Prostate gland (tissue), 2 donors: ENCODE measurements at regions not wholly inside any gene's neighbourhood (a gene's known extent, or its start where the extent isn't known, plus 50 kb on each side); places are given as distances from the start of the nearest gene placed in this dataset.

Experiments
- DNase-seq: peaks from one replicate; pipeline ENCODE4 v3.0.0-alpha.2; 2019; ENCODE audit warnings: low spot score
- H3K27ac ChIP-seq, 2 donors: fragments of 200-600 bp; sonication (generic); 2 replicates each; pipeline ENCODE4 v1.5.1; 2017 to 2019
- H3K27me3 ChIP-seq: fragments of 200-600 bp; sonication (generic); replicated peaks from 2 replicates; pipeline ENCODE4 v1.5.1; 2019; ENCODE audit not compliant: insufficient read depth
- H3K36me3 ChIP-seq, 2 donors: fragments of 200-600 bp; sonication (generic); 1 replicate in 1 of 2; 2 replicates in 1 of 2; pipeline versions ENCODE4 v1.5.1 to v1.8.1; 2017 to 2019
- H3K4me1 ChIP-seq: fragments of 200-600 bp; sonication (generic); replicated peaks from 2 replicates; pipeline ENCODE4 v1.5.1; 2019
- H3K4me3 ChIP-seq, 2 donors: fragments of 200-600 bp; sonication (generic); 2 replicates each; pipeline ENCODE4 v1.5.1; 2017 to 2019
- H3K9me3 ChIP-seq: fragments of 200-600 bp; sonication (generic); 2 replicates; pipeline ENCODE4 v1.5.1; 2017
- POLR2A ChIP-seq: fragments of 450-650 bp; IDR thresholded peaks from one replicate; pipeline ENCODE4 v1.6.1; 2016; ENCODE audit warnings: antibody characterized with exemption, mild to moderate bottlenecking
- POLR2AphosphoS5 ChIP-seq: sonication (generic); formaldehyde crosslinking; IDR thresholded peaks from one replicate; pipeline ENCODE4 v1.6.1; 2017; ENCODE audit warnings: antibody characterized with exemption
- WGBS: methylation state at CpG from one replicate; pipeline ENCODE4 v1.1.5; 2018; 5-methylcytosine and 5-hydroxymethylcytosine counted together
- intact Hi-C: fragments of 100-400 bp; cut with DNase I; formaldehyde crosslinking; loops from one replicate; pipeline ENCODE4 v1.14.2; 2022
- TF ChIP-seq, protein P1 (sequence below), 4 experiments: fragments of 200-600 bp in 2 of 4; fragments of 450-650 bp in 2 of 4; sonication (generic) in 2 of 4; IDR thresholded peaks; 1 replicate in 3 of 4; 2 replicates in 1 of 4; pipeline ENCODE4 v1.5.1; 2016 to 2019; ENCODE audit warnings: antibody characterized with exemption in 4 of 4, mild to moderate bottlenecking in 2 of 4, moderate library complexity in 2 of 4

DNA sequence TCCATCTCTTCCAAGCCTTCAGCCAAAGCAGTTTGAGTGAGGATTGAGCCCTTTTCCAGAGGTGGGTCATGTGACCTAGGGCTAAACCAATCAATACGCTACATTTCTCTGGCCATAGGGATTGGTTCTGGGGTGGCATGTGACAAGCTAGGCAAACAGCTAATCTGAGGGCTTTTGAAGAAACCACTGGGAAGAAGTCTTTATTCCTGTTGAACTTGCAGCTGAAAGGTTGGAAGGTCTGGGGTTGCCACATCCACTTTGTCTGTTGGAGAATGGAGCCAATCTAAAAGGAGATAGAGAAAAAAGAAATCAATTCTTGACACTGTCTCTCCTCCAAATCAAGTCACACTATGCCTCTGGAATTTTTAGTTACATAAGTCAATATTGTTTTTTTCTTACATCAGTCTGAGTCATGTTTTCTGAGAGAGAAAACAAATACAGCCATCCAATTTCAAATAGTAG is 637.8 kb upstream of the WWC1 start:
- no peak overlapping the region for H3K27ac ChIP-seq
- H3K4me1 ChIP-seq = no peaks in the 10 kb centered on the region
- no peaks in the 10 kb centered on the region for H3K36me3 ChIP-seq
- intact Hi-C loops = no loop called here
- no peaks in the 10 kb centered on the region for H3K9me3 ChIP-seq
- no peak for TF ChIP-seq POLR2AphosphoS5
- TF ChIP-seq, protein P1, sequence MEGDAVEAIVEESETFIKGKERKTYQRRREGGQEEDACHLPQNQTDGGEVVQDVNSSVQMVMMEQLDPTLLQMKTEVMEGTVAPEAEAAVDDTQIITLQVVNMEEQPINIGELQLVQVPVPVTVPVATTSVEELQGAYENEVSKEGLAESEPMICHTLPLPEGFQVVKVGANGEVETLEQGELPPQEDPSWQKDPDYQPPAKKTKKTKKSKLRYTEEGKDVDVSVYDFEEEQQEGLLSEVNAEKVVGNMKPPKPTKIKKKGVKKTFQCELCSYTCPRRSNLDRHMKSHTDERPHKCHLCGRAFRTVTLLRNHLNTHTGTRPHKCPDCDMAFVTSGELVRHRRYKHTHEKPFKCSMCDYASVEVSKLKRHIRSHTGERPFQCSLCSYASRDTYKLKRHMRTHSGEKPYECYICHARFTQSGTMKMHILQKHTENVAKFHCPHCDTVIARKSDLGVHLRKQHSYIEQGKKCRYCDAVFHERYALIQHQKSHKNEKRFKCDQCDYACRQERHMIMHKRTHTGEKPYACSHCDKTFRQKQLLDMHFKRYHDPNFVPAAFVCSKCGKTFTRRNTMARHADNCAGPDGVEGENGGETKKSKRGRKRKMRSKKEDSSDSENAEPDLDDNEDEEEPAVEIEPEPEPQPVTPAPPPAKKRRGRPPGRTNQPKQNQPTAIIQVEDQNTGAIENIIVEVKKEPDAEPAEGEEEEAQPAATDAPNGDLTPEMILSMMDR (IDR thresholded peaks at IDR 0.05) = no peak
- no peak for TF ChIP-seq POLR2A
- no peak overlapping the region for H3K4me3 ChIP-seq
- 95% methylated on average over 1 of the region's 1 CpG for WGBS
- H3K27me3 ChIP-seq = no peaks in the 10 kb centered on the region
- no peak for DNase-seq

- H3K36me3 ChIP-seq = no peaks in the 10 kb centered on the region
- H3K27ac ChIP-seq = no peak overlapping the region
- 58% methylated on average over 3 of the region's 3 CpGs for WGBS
- intact Hi-C loops = no loop called here
- H3K9me3 ChIP-seq = no peaks in the 10 kb centered on the region
- H3K4me1 ChIP-seq = no peaks in the 10 kb centered on the region
- DNase-seq = no peak
- no peaks in the 10 kb centered on the region for H3K27me3 ChIP-seq
- TF ChIP-seq, protein P1 (IDR thresholded peaks at IDR 0.05) = no peak
- TF ChIP-seq POLR2AphosphoS5 (no peak), POLR2A (no peak)
- H3K4me3 ChIP-seq = no peak overlapping the region
These were observed 634.4 kb upstream of the WWC1 start for GRCh38 chr5:167657016-167657415.

DNA sequence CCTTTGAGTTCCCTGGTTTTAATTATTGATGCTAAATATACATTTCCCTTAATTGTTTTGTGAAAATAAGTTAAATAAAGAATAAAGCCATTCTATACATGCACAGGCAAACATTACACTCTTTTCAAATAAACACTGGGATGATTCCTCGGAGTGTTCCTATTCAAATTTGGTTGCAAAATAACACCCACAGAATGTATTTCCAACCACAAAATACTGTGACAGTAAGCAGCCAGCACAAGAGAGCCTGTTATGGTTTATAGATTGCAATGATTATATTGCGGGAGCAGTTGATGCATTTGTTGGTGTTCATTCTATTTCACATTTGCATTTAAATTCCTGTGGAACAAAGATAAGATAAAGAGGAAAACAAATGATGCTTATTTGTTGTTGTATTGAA is 632.6 kb upstream of the WWC1 start:
- Histone ChIP-seq H3K27me3 (no peaks in the 10 kb centered on the region), H3K36me3 (no peaks in the 10 kb centered on the region), H3K4me1 (no peaks in the 10 kb centered on the region), H3K27ac (no peak overlapping the region), H3K9me3 (no peaks in the 10 kb centered on the region), H3K4me3 (no peak overlapping the region)
- no peak for TF ChIP-seq POLR2AphosphoS5
- TF ChIP-seq POLR2A = no peak
- TF ChIP-seq, protein P1 (IDR thresholded peaks at IDR 0.05) = no peak
- DNase-seq = no peak
- intact Hi-C loops = no loop called here
- 75% methylated on average over 2 of the region's 2 CpGs for WGBS

DNA sequence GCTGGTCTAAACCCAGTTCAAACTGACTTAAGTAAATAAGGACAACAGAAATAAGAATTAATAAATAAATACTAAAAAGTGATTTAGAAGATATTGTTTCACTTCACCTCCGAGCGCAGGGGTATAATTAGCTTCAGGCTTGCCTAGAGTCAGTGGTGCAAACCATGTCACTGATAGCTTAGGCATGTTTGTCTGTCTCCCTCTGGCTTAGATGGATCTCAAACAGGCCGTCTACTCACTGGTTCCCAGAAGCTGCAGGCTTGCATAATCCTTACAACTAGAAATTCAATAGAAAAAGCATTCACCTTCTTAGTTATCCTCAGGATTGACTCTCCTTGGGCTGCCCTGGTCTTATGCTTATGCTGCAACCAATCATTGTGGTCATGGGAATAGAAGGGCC is 629.8 kb upstream of the WWC1 start:
- Histone ChIP-seq H3K4me3 (no peak overlapping the region), H3K27me3 (no peaks in the 10 kb centered on the region), H3K4me1 (no peaks in the 10 kb centered on the region), H3K9me3 (no peaks in the 10 kb centered on the region), H3K36me3 (no peaks in the 10 kb centered on the region), H3K27ac (no peak overlapping the region)
- TF ChIP-seq POLR2AphosphoS5 (no peak), POLR2A (no peak)
- TF ChIP-seq, protein P1 (IDR thresholded peaks at IDR 0.05) = no peak
- no peak for DNase-seq
- 88% methylated on average over 3 of the region's 3 CpGs for WGBS
- intact Hi-C loops = no loop called here

DNA sequence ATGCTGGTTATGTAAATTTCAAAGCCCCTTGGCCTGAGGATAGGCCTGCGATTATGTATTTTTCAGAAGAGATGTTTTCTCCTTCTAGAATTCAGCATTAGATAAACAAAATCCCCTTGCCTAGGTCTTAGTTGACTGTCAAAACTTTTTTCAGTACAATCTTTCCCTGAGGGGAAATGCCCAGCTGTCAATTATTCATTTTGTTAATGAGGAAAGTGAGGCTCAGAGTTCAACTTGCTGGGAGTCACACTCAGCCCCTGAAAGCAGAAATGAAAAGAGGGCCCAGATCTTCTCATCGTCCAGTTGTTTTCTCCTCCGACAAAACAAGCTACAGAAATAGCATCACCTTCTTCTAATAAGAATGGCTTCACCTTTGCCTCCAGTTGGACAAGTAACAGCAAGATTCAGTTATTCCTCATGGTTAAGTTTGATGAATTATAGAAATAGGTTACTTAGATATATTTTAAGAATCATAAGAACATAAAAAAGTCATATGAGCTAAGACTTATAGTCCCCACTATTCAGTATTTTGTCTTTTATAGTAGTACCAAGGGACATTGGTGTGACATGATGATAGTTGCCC is 627.1 kb upstream of the WWC1 start:
- Histone ChIP-seq H3K9me3 (no peaks in the 10 kb centered on the region), H3K27me3 (no peaks in the 10 kb centered on the region), H3K4me1 (no peaks in the 10 kb centered on the region), H3K36me3 (no peaks in the 10 kb centered on the region), H3K4me3 (no peak overlapping the region), H3K27ac (no peak overlapping the region)
- no peak for DNase-seq
- intact Hi-C loops = no loop called here
- 93% methylated on average over 3 of the region's 3 CpGs for WGBS
- TF ChIP-seq, protein P1 (IDR thresholded peaks at IDR 0.05) = no peak
- TF ChIP-seq POLR2A = no peak
- no peak for TF ChIP-seq POLR2AphosphoS5
